ENCODE measurements at regions not wholly inside any gene's neighbourhood (a gene's known extent, or its start where the extent isn't known, plus 50 kb on each side); places are given as distances from the start of the nearest gene placed in this dataset.
"Not testable (repeated sequence)": the region's sequence is repeated elsewhere in the genome, so short reads cannot be mapped to it uniquely, and the experiment has no call there.

DNA sequence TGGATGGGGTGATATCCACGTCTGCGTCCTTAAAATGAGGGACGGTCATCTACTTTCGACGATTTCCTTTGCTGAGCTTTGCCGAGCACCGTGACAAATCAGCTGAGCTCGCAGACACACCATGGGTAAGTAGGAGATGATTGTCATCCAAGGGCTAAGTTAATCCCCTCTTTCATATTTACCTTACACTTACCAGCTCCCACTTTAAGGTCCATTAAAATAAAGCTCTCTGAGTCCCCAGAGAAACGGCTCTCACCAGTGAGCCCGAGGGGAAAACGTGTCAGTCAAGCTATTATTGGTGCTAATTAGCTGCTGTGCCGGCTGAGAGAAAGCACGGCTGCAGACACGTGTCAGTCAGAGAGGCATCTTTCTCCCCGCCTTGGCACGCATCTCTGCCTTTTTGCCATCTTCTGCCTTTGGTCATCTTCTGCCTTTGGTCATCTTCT, 72.2 kb downstream of the CRLF2 start:
- no peak for DNase-seq

DNA sequence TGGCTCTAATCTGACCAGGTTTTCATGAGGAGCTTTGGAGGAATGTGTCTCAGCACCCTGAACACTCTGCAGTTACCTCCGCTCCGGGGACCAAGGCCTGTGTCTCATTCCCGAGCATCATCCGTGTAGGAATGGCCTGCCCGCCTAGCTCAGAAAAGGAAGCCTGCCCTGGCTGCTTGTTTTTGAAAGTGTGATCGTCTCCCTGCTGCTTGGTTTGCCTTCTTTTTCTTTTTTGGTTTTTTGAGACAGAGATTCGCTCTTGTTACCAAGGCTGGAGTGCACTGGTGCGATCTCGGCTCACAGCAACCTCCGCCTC, 73.3 kb downstream of the CRLF2 start:
- DNase-seq, result no peak

DNA sequence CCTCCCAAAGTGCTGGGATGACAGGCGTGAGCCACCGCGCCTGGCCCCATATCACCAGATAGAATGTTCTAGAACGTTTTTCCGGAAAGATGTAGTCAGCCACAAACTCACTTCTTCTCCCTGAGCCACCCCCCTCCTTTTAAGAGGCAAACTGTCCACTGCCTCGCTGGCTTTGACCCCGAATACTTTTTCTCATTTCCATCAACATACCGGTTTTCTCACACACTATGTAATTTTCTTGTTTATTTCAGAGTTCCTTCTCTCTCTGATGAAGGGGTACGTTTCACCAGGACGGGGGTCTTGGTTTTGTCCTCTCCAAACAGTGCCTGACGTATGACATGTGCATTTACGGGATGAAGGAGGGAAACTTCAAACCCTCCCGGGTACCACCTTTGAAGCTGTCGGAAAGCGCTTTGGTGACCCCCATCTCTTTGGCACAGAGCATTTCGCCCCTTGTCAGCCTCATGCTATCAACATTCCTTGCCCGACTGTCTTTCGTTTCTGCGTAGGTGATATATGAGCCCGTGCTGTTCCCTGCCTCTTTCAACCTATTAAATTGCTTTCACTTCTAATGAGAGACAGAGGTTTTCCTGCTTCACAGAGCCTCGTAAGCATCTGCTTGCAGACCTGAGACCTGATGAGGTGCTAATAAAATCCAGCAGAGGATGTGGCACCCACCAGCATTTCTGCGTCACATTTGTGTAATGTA, 73.8 kb downstream of the CRLF2 start:
- peak; percentile 25 for DNase-seq

- DNase-seq, result peak; percentile 37
Observed at GRCh38 chrX:1137531-1137930, 74.9 kb downstream of the CRLF2 start.

DNA sequence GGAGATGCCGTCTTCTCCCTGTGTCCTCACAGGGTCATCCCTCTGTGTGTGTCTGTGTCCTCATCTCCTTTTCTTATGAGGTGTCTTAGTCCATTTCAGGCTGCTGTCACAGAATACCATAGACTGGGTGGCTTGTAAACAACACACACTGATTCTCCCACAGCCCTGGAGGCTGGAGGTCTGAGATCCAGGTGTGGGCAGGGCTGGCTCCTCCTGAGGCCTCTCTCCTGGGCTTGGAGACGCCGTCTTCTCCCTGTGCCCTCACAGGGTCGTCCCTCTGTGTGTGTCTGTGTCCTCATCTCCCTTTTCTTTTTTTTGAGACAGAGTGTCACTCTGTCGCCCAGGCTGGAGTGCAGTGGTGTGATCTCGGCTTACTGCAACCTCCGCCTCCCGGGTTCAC, 75.9 kb downstream of the CRLF2 start:
- not testable (repeated sequence) for DNase-seq

GRCh38 chrX:1134976-1135375, 77.5 kb downstream of the CRLF2 start:
- peak; percentile 52 for DNase-seq

DNA sequence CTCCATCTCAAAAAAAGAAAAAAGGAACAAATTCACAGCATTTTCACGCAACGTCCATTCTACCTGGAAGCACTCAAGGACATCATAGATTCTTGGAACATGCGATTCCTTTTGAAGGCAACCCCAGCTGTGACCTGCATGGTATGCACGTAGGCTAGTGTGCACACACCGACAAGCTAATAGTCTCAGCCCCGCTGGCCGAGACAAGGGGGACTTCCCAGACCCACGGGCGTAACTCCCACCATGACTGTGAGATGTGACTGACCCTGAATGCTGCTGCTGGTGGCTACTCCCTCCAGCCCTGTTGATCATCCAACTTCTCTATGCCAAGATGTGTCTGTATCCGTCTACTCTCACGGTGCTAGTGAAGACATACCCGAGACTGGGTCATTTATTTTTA, 78.3 kb downstream of the CRLF2 start:
- peak; percentile 34 for DNase-seq

DNA sequence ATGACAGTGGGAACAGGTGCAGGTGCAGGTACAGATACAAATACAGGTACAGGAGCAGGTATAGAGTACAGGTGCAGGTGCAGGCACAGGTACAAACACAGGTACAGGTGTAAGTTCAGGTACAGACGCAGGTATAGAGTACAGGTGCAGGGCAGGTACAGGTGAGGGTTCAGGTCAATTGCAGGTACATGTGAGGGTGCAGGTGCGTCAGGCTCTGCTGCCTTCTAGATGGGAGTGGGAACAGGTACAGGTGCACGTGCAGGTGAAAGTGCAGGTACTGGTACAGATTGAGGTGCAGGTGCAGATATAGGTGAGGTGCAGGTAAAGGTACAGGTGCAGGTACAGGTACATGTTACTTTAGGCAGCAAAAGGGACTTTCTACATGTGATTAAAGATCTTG, 85.7 kb downstream of the CRLF2 start:
- no peak for DNase-seq

DNA sequence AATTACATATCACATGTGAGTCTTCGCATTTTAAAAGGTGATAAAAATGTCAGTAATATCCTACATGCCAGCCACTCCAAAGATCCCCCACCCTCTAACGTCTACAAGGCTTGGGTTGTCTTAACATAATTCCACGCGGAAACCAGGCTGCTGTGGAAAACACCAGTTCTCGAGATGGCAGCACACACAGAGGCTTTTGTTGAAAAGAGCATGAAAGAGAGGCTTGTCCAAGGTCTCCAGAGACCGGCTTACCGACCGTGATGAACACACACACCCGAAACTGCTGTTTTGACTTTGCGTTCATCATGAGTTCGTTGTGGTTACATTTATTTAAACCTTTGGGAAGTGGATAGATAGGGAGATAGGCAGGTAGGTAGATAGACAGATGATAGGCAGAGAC, 87.9 kb downstream of the CRLF2 start:
- no peak for DNase-seq

- DNase-seq, result peak; percentile 5
Observed at GRCh38 chrX:1122851-1123250, 89.6 kb downstream of the CRLF2 start.

GRCh38 chrX:1119275-1119674, 93.2 kb downstream of the CRLF2 start:
- no peak for DNase-seq

GRCh38 chrX:1118572-1119199, 93.8 kb downstream of the CRLF2 start:
- no peak for DNase-seq

GRCh38 chrX:1115411-1115810, 97.0 kb downstream of the CRLF2 start:
- not testable (repeated sequence) for DNase-seq

GRCh38 chrX:1112321-1112720, 100.1 kb downstream of the CRLF2 start:
- no peak for DNase-seq

DNA sequence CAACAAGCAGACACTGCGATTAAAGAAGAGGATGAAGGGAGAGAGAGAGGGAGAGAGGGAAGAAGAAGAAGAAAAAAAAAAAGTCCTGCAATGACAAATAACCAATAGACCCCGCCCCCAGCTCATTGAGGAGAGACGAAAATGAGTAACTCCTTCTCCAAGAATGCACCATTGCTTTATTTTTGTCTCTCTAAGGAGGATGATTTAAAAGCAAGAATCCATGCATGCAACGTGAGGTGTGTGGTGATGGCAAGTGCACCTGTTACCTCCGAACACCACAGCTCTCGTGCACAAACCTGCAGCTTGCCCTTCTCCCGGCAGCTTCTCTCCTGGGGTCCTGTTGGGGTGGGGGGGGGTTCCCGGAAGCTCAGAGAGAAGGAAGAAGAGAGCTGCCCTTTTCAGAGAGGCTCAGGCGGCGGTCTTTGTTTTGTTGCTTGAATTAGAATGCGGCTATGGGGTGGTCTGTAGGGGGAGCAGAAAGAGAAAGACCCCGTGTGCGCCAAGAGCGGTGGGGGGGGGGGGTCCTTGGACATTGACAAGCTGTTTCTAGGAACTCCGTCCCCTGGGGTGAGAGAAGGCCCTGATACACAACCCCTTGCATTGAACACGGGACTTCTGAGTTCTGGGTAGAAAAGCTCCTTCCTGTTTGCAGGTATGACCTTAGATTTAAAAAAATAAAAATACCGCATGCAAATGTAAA, 100.7 kb downstream of the CRLF2 start:
- DNase-seq, result peak; percentile 21

DNA sequence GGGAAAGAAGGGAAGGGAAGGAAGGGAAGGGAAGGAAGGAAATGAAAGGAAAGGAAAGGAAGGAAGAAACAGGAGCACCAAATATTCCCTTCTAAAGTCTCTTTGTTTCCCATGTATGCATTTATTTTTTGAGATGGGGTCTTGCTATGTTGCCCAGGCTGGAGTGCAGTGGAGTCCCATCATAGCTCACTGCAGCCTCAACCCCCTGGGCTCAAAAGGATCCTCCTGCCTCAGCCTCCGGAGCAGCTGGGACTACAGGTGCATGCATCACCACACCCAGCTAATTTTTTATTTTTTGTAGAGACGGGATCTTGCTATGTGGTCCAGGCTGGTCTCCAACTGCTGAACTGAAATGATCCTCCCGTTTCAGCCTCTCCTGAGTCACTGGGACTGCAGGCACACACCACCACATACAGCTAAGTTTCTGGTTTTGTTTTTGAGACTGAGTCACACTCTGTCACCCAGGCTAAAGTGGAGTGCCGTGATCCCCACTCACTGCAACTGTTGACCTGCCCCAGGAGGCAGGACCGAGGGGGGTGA, 102.8 kb downstream of the CRLF2 start:
- no peak for DNase-seq

GRCh38 chrX:1108501-1109445, 103.7 kb downstream of the CRLF2 start:
- peak; percentile 43 for DNase-seq

DNA sequence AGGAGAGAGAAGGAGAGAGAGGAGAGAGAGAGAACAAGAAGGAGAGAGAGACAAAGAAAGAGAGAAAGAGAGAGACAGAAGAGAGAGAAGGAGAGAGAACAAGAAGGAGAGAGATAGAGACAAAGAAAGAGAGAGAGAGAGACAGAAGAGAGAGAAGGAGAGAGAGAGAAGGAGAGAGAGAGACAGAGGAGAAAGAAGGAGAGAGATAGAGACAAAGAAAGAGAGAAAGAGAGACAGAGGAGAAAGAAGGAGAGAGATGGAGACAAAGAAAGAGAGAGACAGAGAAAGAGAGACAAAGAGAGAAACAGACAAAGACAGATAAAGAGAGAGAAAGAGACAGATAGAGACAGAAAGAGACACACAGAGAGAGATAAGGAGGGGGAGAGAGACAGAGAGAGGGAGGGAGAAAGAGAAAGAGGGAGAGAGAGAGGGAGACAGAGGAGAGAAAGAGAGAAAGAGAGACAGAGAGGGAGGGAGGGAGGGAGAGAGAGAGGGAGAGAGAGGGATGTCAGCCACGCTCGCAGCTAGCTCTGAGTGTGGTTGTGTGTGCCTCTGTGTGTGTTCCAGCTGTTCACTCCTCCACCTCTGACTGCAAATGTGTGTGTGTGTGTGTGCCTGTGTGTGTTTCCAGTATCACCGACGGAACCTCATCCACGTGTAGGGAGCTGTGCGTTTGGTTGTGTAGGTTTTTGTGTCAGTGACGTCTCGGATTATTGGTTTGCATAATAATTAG, 105.8 kb downstream of the CRLF2 start:
- DNase-seq, result no peak

GRCh38 chrX:1105671-1106419, 106.6 kb downstream of the CRLF2 start:
- peak; percentile 21 for DNase-seq

DNA sequence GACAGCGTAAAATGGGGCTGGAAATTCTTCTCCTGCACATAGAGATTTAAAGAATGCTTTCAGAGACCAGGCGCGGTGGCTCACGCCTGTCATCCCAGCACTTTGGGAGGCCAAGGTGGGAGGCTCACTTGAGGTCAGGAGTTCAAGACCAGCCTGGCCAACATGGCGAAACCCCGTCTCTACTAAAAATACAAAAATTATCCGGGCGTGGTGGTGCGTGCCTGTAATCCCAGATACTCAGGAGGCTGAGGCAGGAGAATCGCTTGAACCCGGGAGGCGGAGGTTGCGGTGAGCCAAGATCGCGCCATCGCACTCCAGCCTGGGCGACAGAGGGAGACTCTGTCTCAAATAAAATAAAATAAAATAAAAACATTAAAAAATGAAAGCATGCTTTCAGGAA, 107.4 kb downstream of the CRLF2 start:
- peak; percentile 8 for DNase-seq

DNA sequence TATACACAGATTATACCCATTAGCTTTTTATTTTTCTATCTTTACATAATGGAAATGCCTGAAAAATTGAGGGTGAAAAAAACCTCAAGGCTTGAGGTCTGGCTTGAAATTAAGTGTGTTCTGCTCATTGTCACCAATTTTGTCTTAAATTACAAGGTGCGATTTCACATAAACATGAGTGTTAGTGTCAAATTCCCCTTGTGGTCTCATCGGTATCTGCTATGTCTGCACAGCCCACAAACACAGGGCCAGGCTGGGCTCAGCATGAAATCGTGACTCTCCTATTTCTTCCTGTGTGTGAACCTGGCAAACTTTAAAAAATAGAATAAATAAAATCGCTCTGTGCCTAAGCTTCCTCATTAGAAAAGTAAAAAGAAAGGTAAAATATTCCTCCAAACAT, 109.1 kb downstream of the CRLF2 start:
- no peak for DNase-seq

All from activated effector memory CD4-positive, alpha-beta T cell treated with anti-CD3 and anti-CD28 coated beads, Interleukin-2, amount 50 U/mL, for 16 hours (primary cell).